ENCODE measurements at regions not wholly inside any gene's neighbourhood (a gene's known extent, or its start where the extent isn't known, plus 50 kb on each side); places are given as distances from the start of the nearest gene placed in this dataset.

GRCh38 chr1:208974717-208975116 lies 608.8 kb upstream of the CAMK1G start:
- DNase-seq (ENCODE audit: low read depth), result no peak
- no peak overlapping the region for H3K4me3 ChIP-seq (replicated peaks; ENCODE audit: low read depth, low read length)
- no peak for TF ChIP-seq CTCF (IDR thresholded peaks at IDR 0.05; ENCODE audit: low read length, missing control alignments)

GRCh38 chr1:208975456-208975855 lies 608.1 kb upstream of the CAMK1G start:
- no peak for TF ChIP-seq CTCF (IDR thresholded peaks at IDR 0.05; ENCODE audit: low read length, missing control alignments)
- DNase-seq (ENCODE audit: low read depth), result no peak
- no peak overlapping the region for H3K4me3 ChIP-seq (replicated peaks; ENCODE audit: low read depth, low read length)

GRCh38 chr1:208977012-208977411 lies 606.5 kb upstream of the CAMK1G start:
- no peak overlapping the region for H3K4me3 ChIP-seq (replicated peaks; ENCODE audit: low read depth, low read length)
- no peak for DNase-seq (ENCODE audit: low read depth)
- no peak for TF ChIP-seq CTCF (IDR thresholded peaks at IDR 0.05; ENCODE audit: low read length, missing control alignments)

GRCh38 chr1:208977638-208978256 lies 605.8 kb upstream of the CAMK1G start:
- no peak for TF ChIP-seq CTCF (IDR thresholded peaks at IDR 0.05; ENCODE audit: low read length, missing control alignments)
- H3K4me3 ChIP-seq (replicated peaks; ENCODE audit: low read depth, low read length), result no peak overlapping the region
- peak; percentile 55 for DNase-seq (ENCODE audit: low read depth)

GRCh38 chr1:208979776-208980175 lies 603.7 kb upstream of the CAMK1G start:
- no peak overlapping the region for H3K4me3 ChIP-seq (replicated peaks; ENCODE audit: low read depth, low read length)
- DNase-seq (ENCODE audit: low read depth), result peak; percentile 15
- TF ChIP-seq CTCF (IDR thresholded peaks at IDR 0.05; ENCODE audit: low read length, missing control alignments), result no peak

GRCh38 chr1:208980605-208981004 lies 602.9 kb upstream of the CAMK1G start:
- TF ChIP-seq CTCF (IDR thresholded peaks at IDR 0.05; ENCODE audit: low read length, missing control alignments), result no peak
- no peak overlapping the region for H3K4me3 ChIP-seq (replicated peaks; ENCODE audit: low read depth, low read length)
- peak; percentile 41 for DNase-seq (ENCODE audit: low read depth)

GRCh38 chr1:208985231-208985630 lies 598.3 kb upstream of the CAMK1G start:
- TF ChIP-seq CTCF (IDR thresholded peaks at IDR 0.05; ENCODE audit: low read length, missing control alignments), result no peak
- no peak overlapping the region for H3K4me3 ChIP-seq (replicated peaks; ENCODE audit: low read depth, low read length)
- peak; percentile 44 for DNase-seq (ENCODE audit: low read depth)

Measured in fibroblast of pulmonary artery (primary cell).